H1 (cell line): ENCODE measurements at regions not wholly inside any gene's neighbourhood (a gene's known extent, or its start where the extent isn't known, plus 50 kb on each side); places are given as distances from the start of the nearest gene placed in this dataset.

Source experiments
- CHD1 ChIP-seq: IDR thresholded peaks from 2 replicates; pipeline ENCODE4 v1.6.1; 2012; ENCODE audit warnings: low read depth, low read length, improper control_type of control experiment
- E2F6 ChIP-seq: IDR thresholded peaks from 2 replicates; pipeline ENCODE4 v1.6.1; 2012; ENCODE audit warnings: inconsistent platforms
- NANOG ChIP-seq: IDR thresholded peaks from 2 replicates; pipeline ENCODE4 v1.6.1; 2011; ENCODE audit warnings: low read length, low read depth, mild to moderate bottlenecking, inconsistent platforms; ENCODE audit not compliant: insufficient read depth, poor library complexity, severe bottlenecking
- RNF2 ChIP-seq: fragments of 200-900, 300-1000 bp; sonication (generic); IDR thresholded peaks from 2 replicates; pipeline ENCODE4 v1.7.1; 2016; ENCODE audit warnings: borderline replicate concordance, low read depth, mild to moderate bottlenecking, antibody characterized with exemption, low read length; ENCODE audit not compliant: poor library complexity, severe bottlenecking; ENCODE audit errors: missing control alignments

- no peak for TF ChIP-seq E2F6
- TF ChIP-seq RNF2 = no peak
- TF ChIP-seq CHD1 = no peak
- no peak for TF ChIP-seq NANOG
These were observed 283.7 kb upstream of the RTL1 start (continued) for GRCh38 chr14:101186992-101187815.
